ENCODE measurements at regions not wholly inside any gene's neighbourhood (a gene's known extent, or its start where the extent isn't known, plus 50 kb on each side); places are given as distances from the start of the nearest gene placed in this dataset.

GRCh38 chr4:140268186-140268841 is 105.1 kb upstream of the SCOC start:
- no peak for TF ChIP-seq CTCF (IDR thresholded peaks at IDR 0.05)
- Histone ChIP-seq H3K79me2 (no peaks in the 10 kb centered on the region), H3K36me3 (ENCODE audit: control insufficient read depth, insufficient read depth, low read length) (no peaks in the 10 kb centered on the region), H3K9me3 (ENCODE audit: control insufficient read depth, low read length) (no peaks in the 10 kb centered on the region), H3K27ac (no peak overlapping the region), H3K4me1 (no peaks in the 10 kb centered on the region), H3K27me3 (ENCODE audit: control insufficient read depth, insufficient read depth, low read length) (no peaks in the 10 kb centered on the region), H3K4me3 (ENCODE audit: low read depth, low read length) (no peak overlapping the region), H3K9ac (no peak overlapping the region), H3K4me2 (ENCODE audit: low read length) (no peak overlapping the region), H2AFZ (no peak overlapping the region)

- H3K4me2 ChIP-seq (ENCODE audit: low read length) = no peak overlapping the region
- no peaks in the 10 kb centered on the region for H3K36me3 ChIP-seq (ENCODE audit: control insufficient read depth, insufficient read depth, low read length)
- H3K9ac ChIP-seq = no peak overlapping the region
- no peaks in the 10 kb centered on the region for H3K79me2 ChIP-seq
- H3K27ac ChIP-seq = no peak overlapping the region
- no peaks in the 10 kb centered on the region for H3K9me3 ChIP-seq (ENCODE audit: control insufficient read depth, low read length)
- H3K4me1 ChIP-seq = no peaks in the 10 kb centered on the region
- H2AFZ ChIP-seq = no peak overlapping the region
- no peak for TF ChIP-seq CTCF (IDR thresholded peaks at IDR 0.05)
- H3K4me3 ChIP-seq (ENCODE audit: low read depth, low read length) = no peak overlapping the region
- no peaks in the 10 kb centered on the region for H3K27me3 ChIP-seq (ENCODE audit: control insufficient read depth, insufficient read depth, low read length)
Observed at GRCh38 chr4:140267576-140267975, 105.9 kb upstream of the SCOC start.

- Histone ChIP-seq H3K4me3 (ENCODE audit: low read depth, low read length) (no peak overlapping the region), H3K27me3 (ENCODE audit: control insufficient read depth, insufficient read depth, low read length) (no peaks in the 10 kb centered on the region), H3K9ac (no peak overlapping the region), H3K9me3 (ENCODE audit: control insufficient read depth, low read length) (no peaks in the 10 kb centered on the region), H3K27ac (no peak overlapping the region), H3K79me2 (no peaks in the 10 kb centered on the region), H3K4me1 (no peaks in the 10 kb centered on the region), H3K36me3 (ENCODE audit: control insufficient read depth, insufficient read depth, low read length) (no peaks in the 10 kb centered on the region), H2AFZ (no peak overlapping the region), H3K4me2 (ENCODE audit: low read length) (no peak overlapping the region)
- no peak for TF ChIP-seq CTCF (IDR thresholded peaks at IDR 0.05)
Observed at GRCh38 chr4:140266958-140267568, 106.4 kb upstream of the SCOC start.

GRCh38 chr4:140260227-140260626 is 106.2 kb upstream of the MAML3 start:
- no peaks in the 10 kb centered on the region for H3K27me3 ChIP-seq (ENCODE audit: control insufficient read depth, insufficient read depth, low read length)
- H3K79me2 ChIP-seq = no peaks in the 10 kb centered on the region
- no peaks in the 10 kb centered on the region for H3K9me3 ChIP-seq (ENCODE audit: control insufficient read depth, low read length)
- H2AFZ ChIP-seq = no peak overlapping the region
- H3K4me2 ChIP-seq (ENCODE audit: low read length) = no peak overlapping the region
- H3K27ac ChIP-seq = no peak overlapping the region
- no peaks in the 10 kb centered on the region for H3K36me3 ChIP-seq (ENCODE audit: control insufficient read depth, insufficient read depth, low read length)
- no peak for TF ChIP-seq CTCF (IDR thresholded peaks at IDR 0.05)
- peaks cover 3% of the 10 kb centered on the region for H3K4me1 ChIP-seq
- H3K9ac ChIP-seq = no peak overlapping the region
- H3K4me3 ChIP-seq (ENCODE audit: low read depth, low read length) = no peak overlapping the region

- Histone ChIP-seq H3K9me3 (ENCODE audit: control insufficient read depth, low read length) (no peaks in the 10 kb centered on the region), H3K4me3 (ENCODE audit: low read depth, low read length) (no peak overlapping the region), H3K79me2 (no peaks in the 10 kb centered on the region), H3K27ac (no peak overlapping the region), H3K4me1 (peaks cover 3% of the 10 kb centered on the region), H3K36me3 (ENCODE audit: control insufficient read depth, insufficient read depth, low read length) (no peaks in the 10 kb centered on the region), H3K9ac (no peak overlapping the region), H3K27me3 (ENCODE audit: control insufficient read depth, insufficient read depth, low read length) (no peaks in the 10 kb centered on the region), H2AFZ (no peak overlapping the region), H3K4me2 (ENCODE audit: low read length) (no peak overlapping the region)
- no peak for TF ChIP-seq CTCF (IDR thresholded peaks at IDR 0.05)
Observed at GRCh38 chr4:140258476-140258875, 104.5 kb upstream of the MAML3 start.

Measured in parathyroid adenoma (tissue), 2 donors.